GM13977 (cell line): ENCODE measurements at regions not wholly inside any gene's neighbourhood (a gene's known extent, or its start where the extent isn't known, plus 50 kb on each side); places are given as distances from the start of the nearest gene placed in this dataset.

Experiments
- DNase-seq: peaks from one replicate; pipeline ENCODE4 v3.0.0; 2012; ENCODE audit warnings: low spot score
- CTCF ChIP-seq: IDR thresholded peaks from 2 replicates; pipeline ENCODE4 v1.5.1; 2012; ENCODE audit warnings: mild to moderate bottlenecking, control low read depth; ENCODE audit not compliant: insufficient read depth; ENCODE audit errors: extremely low read depth, missing control alignments
- in situ Hi-C: fragments of 300-500 bp; cut with MboI; formaldehyde crosslinking; loops from one replicate; pipeline ENCODE4 v1.12.0; 2022; ENCODE audit warnings: low sequenced_read_pairs, low pct_unique_long_range_greater_than_20kb, mixed read lengths, inconsistent platforms; ENCODE audit not compliant: unreplicated experiment

- in situ Hi-C loops, result loop anchor here (25.0 kb wide), 1 partner anchor 1822 kb away; the partner anchor contains the start of gene C1orf174
- TF ChIP-seq CTCF, result no peak
- DNase-seq, result no peak
Observed at GRCh38 chr1:5734414-5734813, 257.8 kb downstream of the NPHP4 start.

GRCh38 chr1:5733596-5733995 is 258.6 kb downstream of the NPHP4 start:
- in situ Hi-C loops, result loop anchor here (25.0 kb wide), 1 partner anchor 1821 kb away; the partner anchor contains the start of gene C1orf174
- no peak for DNase-seq
- TF ChIP-seq CTCF, result no peak

DNA sequence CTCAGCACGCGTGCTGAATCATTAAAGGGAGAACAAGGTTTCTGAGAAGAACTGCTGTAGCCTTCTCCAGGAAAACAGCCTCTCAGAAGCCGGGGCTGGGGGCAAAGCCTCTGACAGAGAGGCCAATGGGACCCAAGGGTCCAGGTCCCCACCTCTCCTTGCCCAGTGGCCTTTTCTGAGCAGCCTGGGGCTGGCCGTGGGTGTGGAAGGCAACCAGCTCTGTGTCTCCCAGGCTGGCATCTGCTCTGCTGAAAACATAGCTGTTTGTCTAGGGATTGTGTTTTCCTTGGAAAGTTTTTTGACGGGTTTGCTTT is 261.2 kb downstream of the NPHP4 start:
- in situ Hi-C loops, result loop anchor here (25.0 kb wide), 1 partner anchor 1819 kb away; the partner anchor contains the start of gene C1orf174
- no peak for DNase-seq
- TF ChIP-seq CTCF, result no peak

- in situ Hi-C loops, result loop anchor here (25.0 kb wide), 1 partner anchor 1818 kb away; the partner anchor contains the start of gene C1orf174
- TF ChIP-seq CTCF, result no peak
- no peak for DNase-seq
Observed at GRCh38 chr1:5730272-5731109, 261.7 kb downstream of the NPHP4 start.

- in situ Hi-C loops, result loop anchor here (25.0 kb wide), 1 partner anchor 1817 kb away; the partner anchor contains the start of gene C1orf174
- no peak for TF ChIP-seq CTCF
- DNase-seq, result no peak
Observed at GRCh38 chr1:5729636-5730145, 262.5 kb downstream of the NPHP4 start.

DNA sequence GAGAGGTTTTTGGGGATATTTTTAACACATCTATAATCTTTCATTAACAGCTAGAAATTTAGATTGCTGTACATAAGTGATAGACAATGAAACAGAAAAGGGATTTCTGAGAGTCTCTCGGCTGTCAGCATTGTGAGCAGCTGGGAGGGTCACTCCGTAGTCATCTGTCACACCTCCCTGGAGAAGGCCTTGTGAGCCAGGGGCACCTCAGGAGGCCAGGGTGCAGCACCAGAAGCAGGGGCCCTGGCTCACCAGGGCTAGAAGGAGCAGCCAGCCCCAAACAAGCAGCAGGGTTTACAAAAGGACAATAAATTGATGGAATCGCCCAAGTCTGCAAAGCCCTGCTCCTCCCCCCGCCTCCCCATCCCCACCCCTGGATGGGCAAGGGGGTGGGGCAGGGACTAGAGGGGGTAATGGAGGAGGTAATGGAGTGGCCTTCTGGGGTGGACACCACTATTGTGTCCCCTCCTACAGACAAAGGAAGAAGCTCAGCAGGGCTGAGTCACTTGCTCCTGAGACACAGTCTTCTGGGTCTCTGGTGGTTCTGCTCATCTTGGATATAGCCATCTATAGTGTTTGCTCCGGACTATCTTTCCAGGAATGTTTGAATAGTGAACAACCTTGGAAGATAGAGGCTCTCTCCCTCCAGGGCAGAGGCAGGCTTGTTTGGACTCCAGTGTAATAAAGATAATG is 263.4 kb downstream of the NPHP4 start:
- in situ Hi-C loops, result loop anchor here (25.0 kb wide), 1 partner anchor 1817 kb away; the partner anchor contains the start of gene C1orf174

More for the DNA sequence above, 263.4 kb downstream of the NPHP4 start:
- TF ChIP-seq CTCF, result no peak
- no peak for DNase-seq
